OCI-LY3 (cell line): ENCODE measurements at regions not wholly inside any gene's neighbourhood (a gene's known extent, or its start where the extent isn't known, plus 50 kb on each side); places are given as distances from the start of the nearest gene placed in this dataset.

ENCODE experiments used
- H2AFZ ChIP-seq: fragments of 200-600, 300-600 bp; shearing (Covaris generic); 2 replicates; pipeline ENCODE4 v1.6.0; 2014; ENCODE audit warnings: antibody characterized with exemption, low read depth, low read length
- H3K27ac ChIP-seq: fragments of 200-600, 300-600 bp; sonication (generic); 2 replicates; pipeline ENCODE4 v1.5.1; 2014; ENCODE audit warnings: mild to moderate bottlenecking, low read length, moderate library complexity, mixed read lengths
- H3K27me3 ChIP-seq: fragments of 200-600, 300-600 bp; sonication (generic); 2 replicates; pipeline ENCODE4 v1.6.1; 2014; ENCODE audit warnings: low read depth, low read length, mixed read lengths
- H3K36me3 ChIP-seq: fragments of 200-600, 300-600 bp; sonication (generic); replicated peaks from 2 replicates; pipeline ENCODE3; 2014; ENCODE audit warnings: low read depth, low read length, mixed read lengths
- H3K4me1 ChIP-seq: fragments of 300-600, 200-600 bp; sonication (generic); 2 replicates; pipeline ENCODE4 v1.6.1; 2014; ENCODE audit warnings: low read length, mixed read lengths
- H3K4me2 ChIP-seq: fragments of 200-600, 300-600 bp; sonication (generic); 2 replicates; pipeline ENCODE4 v1.6.1; 2014; ENCODE audit warnings: low read length, mixed read lengths
- H3K4me3 ChIP-seq: fragments of 300-600, 200-600 bp; sonication (generic); 2 replicates; pipeline ENCODE4 v1.5.1; 2014; ENCODE audit warnings: antibody characterized with exemption, mild to moderate bottlenecking, low read length, moderate library complexity
- H3K79me2 ChIP-seq: fragments of 300-600, 200-600 bp; shearing (Covaris generic); 2 replicates; pipeline ENCODE4 v1.6.1; 2014; ENCODE audit warnings: mild to moderate bottlenecking, low read length, mixed read lengths
- H3K9ac ChIP-seq: fragments of 300-600, 200-600 bp; shearing (Covaris generic); 2 replicates; pipeline ENCODE4 v1.6.0; 2014; ENCODE audit warnings: mild to moderate bottlenecking, low read length, moderate library complexity
- H3K9me3 ChIP-seq: fragments of 200-600, 300-600 bp; shearing (Covaris generic); 2 replicates; pipeline ENCODE4 v1.6.1; 2014; ENCODE audit warnings: low read length, mixed read lengths; ENCODE audit not compliant: insufficient read depth
- H4K20me1 ChIP-seq: fragments of 200-600, 300-600 bp; sonication (generic); 2 replicates; pipeline ENCODE4 v1.6.1; 2016; ENCODE audit warnings: low read length, mixed read lengths; ENCODE audit not compliant: insufficient read depth
- EZH2phosphoT487 ChIP-seq: fragments of 200-600 bp; shearing (Covaris generic); IDR thresholded peaks from 2 replicates; pipeline ENCODE4 v1.6.1; 2018; ENCODE audit warnings: antibody characterized with exemption, mixed run types, low read depth
- TF ChIP-seq, protein P1 (sequence below): fragments of 200-600, 300-600 bp; sonication (generic); IDR thresholded peaks from 2 replicates; pipeline ENCODE4 v1.5.1; 2014; ENCODE audit warnings: antibody characterized with exemption, low read length, low read depth

DNA sequence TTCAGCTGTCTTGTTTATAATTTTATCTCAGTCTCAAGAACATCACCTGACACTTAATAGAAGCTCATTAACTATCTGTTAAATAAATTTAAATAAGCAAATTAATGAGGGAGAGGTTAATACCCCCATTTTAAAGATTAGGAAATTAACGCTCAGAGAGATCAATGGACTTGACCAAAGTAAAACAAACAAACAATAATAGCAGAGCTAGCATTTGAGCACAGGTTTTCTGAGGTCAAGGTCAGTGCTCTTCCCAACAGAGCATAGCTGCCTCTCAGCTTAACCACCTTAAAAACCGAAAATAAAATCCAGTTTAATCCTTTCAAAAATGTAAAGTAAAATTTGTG lies 196.6 kb upstream of the BCL6 start:
- peak overlapping the region; percentile 60; the same call in 1 of the 2 replicates for H3K4me2 ChIP-seq
- peaks cover 71% of the 10 kb centered on the region for H3K4me1 ChIP-seq
- TF ChIP-seq, protein P1, sequence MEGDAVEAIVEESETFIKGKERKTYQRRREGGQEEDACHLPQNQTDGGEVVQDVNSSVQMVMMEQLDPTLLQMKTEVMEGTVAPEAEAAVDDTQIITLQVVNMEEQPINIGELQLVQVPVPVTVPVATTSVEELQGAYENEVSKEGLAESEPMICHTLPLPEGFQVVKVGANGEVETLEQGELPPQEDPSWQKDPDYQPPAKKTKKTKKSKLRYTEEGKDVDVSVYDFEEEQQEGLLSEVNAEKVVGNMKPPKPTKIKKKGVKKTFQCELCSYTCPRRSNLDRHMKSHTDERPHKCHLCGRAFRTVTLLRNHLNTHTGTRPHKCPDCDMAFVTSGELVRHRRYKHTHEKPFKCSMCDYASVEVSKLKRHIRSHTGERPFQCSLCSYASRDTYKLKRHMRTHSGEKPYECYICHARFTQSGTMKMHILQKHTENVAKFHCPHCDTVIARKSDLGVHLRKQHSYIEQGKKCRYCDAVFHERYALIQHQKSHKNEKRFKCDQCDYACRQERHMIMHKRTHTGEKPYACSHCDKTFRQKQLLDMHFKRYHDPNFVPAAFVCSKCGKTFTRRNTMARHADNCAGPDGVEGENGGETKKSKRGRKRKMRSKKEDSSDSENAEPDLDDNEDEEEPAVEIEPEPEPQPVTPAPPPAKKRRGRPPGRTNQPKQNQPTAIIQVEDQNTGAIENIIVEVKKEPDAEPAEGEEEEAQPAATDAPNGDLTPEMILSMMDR: no peak
- TF ChIP-seq EZH2phosphoT487: no peak
- H3K36me3 ChIP-seq: no peaks in the 10 kb centered on the region
- H3K4me3 ChIP-seq: no peak overlapping the region
- H3K27ac ChIP-seq: no peak overlapping the region
- H3K79me2 ChIP-seq: no peaks in the 10 kb centered on the region
- H3K27me3 ChIP-seq: peaks cover 86% of the 10 kb centered on the region
- peaks cover 32% of the 10 kb centered on the region; the same call in 1 of the 2 replicates for H3K9me3 ChIP-seq
- no peaks in the 10 kb centered on the region for H4K20me1 ChIP-seq
- no peak overlapping the region for H3K9ac ChIP-seq
- no peak overlapping the region for H2AFZ ChIP-seq

DNA sequence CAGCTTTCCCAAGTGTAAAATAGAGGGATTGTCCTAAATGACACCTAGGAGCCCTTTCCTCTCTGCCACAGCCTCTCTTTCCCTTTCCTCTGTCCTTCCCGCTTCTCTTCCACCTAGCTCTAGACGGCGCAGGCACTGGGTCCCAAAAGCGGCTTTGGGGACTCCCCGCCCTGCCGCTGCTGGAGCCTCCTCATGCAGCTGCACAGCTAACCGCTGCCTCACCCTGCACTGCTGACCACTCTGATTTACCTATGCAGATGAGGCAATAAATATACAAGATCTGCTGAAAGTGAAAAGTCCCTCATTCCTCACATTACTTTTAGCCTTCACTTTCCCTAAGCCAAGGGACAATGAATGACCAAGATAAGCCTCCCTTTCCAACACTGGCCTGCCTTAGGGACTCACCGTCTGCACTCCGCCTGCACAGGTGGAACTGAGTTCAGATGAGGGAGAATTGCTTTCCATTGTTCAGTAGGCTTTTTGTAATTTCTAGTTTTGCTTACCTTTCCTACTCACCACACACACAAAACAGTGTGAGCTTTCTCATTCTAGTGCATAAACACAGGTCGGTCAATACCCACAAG lies 197.5 kb upstream of the BCL6 start:
- Histone ChIP-seq H3K9me3 (peaks cover 32% of the 10 kb centered on the region; the same call in 1 of the 2 replicates), H3K36me3 (no peaks in the 10 kb centered on the region), H3K4me3 (peak overlapping the region; percentile 35), H3K27me3 (peaks cover 94% of the 10 kb centered on the region), H3K27ac (no peak overlapping the region), H3K4me1 (peaks cover 67% of the 10 kb centered on the region), H3K9ac (no peak overlapping the region), H4K20me1 (no peaks in the 10 kb centered on the region), H2AFZ (no peak overlapping the region), H3K4me2 (peak overlapping the region; percentile 60), H3K79me2 (no peaks in the 10 kb centered on the region)
- TF ChIP-seq EZH2phosphoT487: no peak

GRCh38 chr3:187943677-187944389 lies 198.6 kb upstream of the BCL6 start:
- Histone ChIP-seq H3K4me2 (peak overlapping the region; percentile 57), H3K4me1 (peaks cover 63% of the 10 kb centered on the region), H3K9ac (no peak overlapping the region), H3K79me2 (no peaks in the 10 kb centered on the region), H3K27me3 (peaks cover 93% of the 10 kb centered on the region), H3K27ac (no peak overlapping the region), H3K36me3 (no peaks in the 10 kb centered on the region), H2AFZ (no peak overlapping the region), H4K20me1 (no peaks in the 10 kb centered on the region), H3K4me3 (no peak overlapping the region), H3K9me3 (peaks cover 32% of the 10 kb centered on the region; the same call in 1 of the 2 replicates)
- TF ChIP-seq EZH2phosphoT487: no peak
- TF ChIP-seq, protein P1: no peak

DNA sequence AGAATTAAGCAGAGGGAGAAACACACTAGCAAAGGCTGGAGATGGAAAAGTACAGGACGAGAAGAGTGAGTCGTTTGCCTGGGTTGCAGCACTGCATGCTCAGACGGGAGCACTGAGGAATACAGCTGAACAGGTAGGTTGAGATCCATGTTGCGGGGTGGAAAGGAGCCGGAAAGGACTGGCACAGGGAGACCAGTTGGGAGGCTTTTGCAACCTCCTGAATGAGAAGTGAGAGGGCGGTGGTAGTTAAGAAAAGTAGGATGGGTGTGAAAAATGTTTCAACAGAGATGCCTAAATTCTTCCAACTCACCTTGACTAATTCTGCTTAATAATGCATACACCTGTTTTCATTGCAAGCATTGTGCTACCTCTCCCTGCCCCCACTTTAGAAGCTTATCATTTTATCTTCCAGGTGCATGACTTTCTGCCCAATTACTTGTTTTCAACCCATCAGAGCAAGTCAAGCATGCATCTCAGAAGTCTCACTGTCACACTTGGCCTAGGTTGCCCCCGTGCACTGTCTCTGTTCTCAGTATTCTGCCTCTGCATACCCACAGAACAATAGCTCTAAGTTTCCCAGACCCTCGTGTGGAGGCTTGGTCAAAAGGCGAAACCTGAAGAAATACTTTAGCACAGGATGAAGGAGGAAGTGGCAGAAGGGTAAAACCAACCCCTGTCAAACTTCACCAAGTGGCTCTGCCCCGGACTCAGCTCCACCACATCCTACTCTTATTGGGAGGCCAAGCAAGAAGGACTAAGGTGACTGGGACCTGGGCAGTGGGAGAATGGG lies 199.3 kb upstream of the BCL6 start:
- TF ChIP-seq, protein P1: no peak
- TF ChIP-seq EZH2phosphoT487: no peak
- peak overlapping the region; percentile 11; the same call in 1 of the 2 replicates for H3K4me3 ChIP-seq
- H3K36me3 ChIP-seq: no peaks in the 10 kb centered on the region
- H3K4me2 ChIP-seq: peak overlapping the region; percentile 57
- peaks cover 63% of the 10 kb centered on the region for H3K4me1 ChIP-seq
- H3K9me3 ChIP-seq: peaks cover 32% of the 10 kb centered on the region; the same call in 1 of the 2 replicates
- H3K9ac ChIP-seq: no peak overlapping the region
- H4K20me1 ChIP-seq: no peaks in the 10 kb centered on the region
- H3K27ac ChIP-seq: no peak overlapping the region
- H3K27me3 ChIP-seq: peaks cover 93% of the 10 kb centered on the region
- H3K79me2 ChIP-seq: no peaks in the 10 kb centered on the region
- no peak overlapping the region for H2AFZ ChIP-seq
